ENCODE measurements at regions not wholly inside any gene's neighbourhood (a gene's known extent, or its start where the extent isn't known, plus 50 kb on each side); places are given as distances from the start of the nearest gene placed in this dataset.

- no peak for TF ChIP-seq CTCF (IDR thresholded peaks at IDR 0.05)
- no peak for TF ChIP-seq POLR2A (IDR thresholded peaks at IDR 0.05)
Measured at GRCh38 chr7:42348631-42349030, 111.6 kb upstream of the GLI3 start.
